ENCODE measurements at regions not wholly inside any gene's neighbourhood (a gene's known extent, or its start where the extent isn't known, plus 50 kb on each side); places are given as distances from the start of the nearest gene placed in this dataset.

DNA sequence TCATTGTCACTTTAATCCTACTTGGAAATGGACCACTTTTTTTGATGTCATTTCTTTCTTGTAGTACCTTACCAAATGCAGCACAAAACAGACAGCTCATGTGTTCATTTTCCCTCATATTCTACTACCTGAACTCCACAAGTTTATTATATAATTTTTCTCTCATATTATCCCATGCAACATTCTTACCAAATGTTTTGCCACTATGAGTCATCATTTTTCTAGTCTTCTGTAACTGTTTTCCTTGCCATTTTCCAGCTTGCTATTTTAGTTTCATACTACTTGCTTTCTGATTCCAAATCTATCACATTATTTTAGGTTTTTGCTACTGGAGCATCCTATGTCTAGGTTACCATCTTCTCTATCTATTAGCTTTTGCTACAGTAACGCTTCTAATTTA lies 332.7 kb downstream of the ZFHX3 start:
- no peak overlapping the region for H3K4me3 ChIP-seq (ENCODE audit: low read depth, low read length)
- TF ChIP-seq, protein P1, sequence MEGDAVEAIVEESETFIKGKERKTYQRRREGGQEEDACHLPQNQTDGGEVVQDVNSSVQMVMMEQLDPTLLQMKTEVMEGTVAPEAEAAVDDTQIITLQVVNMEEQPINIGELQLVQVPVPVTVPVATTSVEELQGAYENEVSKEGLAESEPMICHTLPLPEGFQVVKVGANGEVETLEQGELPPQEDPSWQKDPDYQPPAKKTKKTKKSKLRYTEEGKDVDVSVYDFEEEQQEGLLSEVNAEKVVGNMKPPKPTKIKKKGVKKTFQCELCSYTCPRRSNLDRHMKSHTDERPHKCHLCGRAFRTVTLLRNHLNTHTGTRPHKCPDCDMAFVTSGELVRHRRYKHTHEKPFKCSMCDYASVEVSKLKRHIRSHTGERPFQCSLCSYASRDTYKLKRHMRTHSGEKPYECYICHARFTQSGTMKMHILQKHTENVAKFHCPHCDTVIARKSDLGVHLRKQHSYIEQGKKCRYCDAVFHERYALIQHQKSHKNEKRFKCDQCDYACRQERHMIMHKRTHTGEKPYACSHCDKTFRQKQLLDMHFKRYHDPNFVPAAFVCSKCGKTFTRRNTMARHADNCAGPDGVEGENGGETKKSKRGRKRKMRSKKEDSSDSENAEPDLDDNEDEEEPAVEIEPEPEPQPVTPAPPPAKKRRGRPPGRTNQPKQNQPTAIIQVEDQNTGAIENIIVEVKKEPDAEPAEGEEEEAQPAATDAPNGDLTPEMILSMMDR (IDR thresholded peaks at IDR 0.05; ENCODE audit: insufficient read depth, low read length): no peak
- peak; percentile 53 for DNase-seq (ENCODE audit: low read depth)

DNA sequence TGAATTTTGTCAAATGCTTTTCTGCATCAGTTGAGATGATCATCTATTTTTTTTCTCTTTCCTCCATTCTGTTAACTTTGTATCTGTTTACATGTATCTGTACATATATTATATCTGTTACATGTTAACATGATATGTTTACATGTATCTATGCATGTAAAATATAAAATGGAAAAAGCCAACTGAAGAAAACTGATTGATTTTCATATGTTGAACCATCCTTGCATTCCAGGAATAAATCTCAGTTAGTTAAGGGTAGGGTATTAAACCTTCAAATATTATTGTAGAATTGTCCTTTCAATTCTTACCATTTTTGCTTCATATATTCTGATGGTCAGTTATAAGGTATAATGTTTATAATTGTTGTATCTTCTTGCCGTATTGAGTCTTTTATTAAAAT lies 336.1 kb downstream of the ZFHX3 start:
- no peak for DNase-seq (ENCODE audit: low read depth)
- H3K4me3 ChIP-seq (ENCODE audit: low read depth, low read length): no peak overlapping the region
- TF ChIP-seq, protein P1 (IDR thresholded peaks at IDR 0.05; ENCODE audit: insufficient read depth, low read length): no peak

- TF ChIP-seq, protein P1 (IDR thresholded peaks at IDR 0.05; ENCODE audit: insufficient read depth, low read length): no peak
- H3K4me3 ChIP-seq (ENCODE audit: low read depth, low read length): no peak overlapping the region
- DNase-seq (ENCODE audit: low read depth): no peak
Measured at GRCh38 chr16:72705801-72706200, 342.1 kb downstream of the ZFHX3 start.

DNA sequence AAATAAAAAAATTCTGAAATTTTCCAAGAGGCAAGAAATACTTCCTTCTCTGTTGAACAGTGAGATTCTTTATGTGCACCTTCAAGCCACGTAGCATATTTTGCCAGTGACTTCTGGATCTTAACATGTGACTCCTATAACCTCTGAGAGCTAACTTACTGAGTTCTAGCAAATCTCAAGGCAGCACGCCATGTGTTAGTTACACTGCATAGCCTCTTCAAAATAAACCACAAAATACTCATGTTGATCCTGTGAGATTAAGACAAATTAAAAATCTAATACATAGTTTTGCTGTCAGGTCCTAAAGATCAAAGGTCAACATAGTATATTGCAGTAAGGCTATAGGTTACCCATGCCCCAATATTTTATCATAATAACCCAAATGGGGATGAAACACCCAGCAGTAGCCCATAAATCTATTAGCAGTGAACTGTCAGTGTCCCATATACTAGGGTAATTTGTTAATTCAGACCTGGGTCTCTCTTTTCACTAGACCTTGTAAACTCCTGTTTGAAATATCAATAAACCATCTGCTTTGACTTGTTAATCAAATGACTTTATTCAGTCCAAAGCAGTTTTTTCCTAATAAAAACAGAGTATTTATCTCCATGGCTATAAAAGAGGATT lies 343.1 kb downstream of the ZFHX3 start:
- DNase-seq (ENCODE audit: low read depth): no peak
- TF ChIP-seq, protein P1 (IDR thresholded peaks at IDR 0.05; ENCODE audit: insufficient read depth, low read length): no peak
- no peak overlapping the region for H3K4me3 ChIP-seq (ENCODE audit: low read depth, low read length)

GRCh38 chr16:72689851-72690250 lies 358.1 kb downstream of the ZFHX3 start:
- TF ChIP-seq, protein P1 (IDR thresholded peaks at IDR 0.05; ENCODE audit: insufficient read depth, low read length): peak; percentile 36
- H3K4me3 ChIP-seq (ENCODE audit: low read depth, low read length): no peak overlapping the region
- peak; percentile 60 for DNase-seq (ENCODE audit: low read depth)

DNA sequence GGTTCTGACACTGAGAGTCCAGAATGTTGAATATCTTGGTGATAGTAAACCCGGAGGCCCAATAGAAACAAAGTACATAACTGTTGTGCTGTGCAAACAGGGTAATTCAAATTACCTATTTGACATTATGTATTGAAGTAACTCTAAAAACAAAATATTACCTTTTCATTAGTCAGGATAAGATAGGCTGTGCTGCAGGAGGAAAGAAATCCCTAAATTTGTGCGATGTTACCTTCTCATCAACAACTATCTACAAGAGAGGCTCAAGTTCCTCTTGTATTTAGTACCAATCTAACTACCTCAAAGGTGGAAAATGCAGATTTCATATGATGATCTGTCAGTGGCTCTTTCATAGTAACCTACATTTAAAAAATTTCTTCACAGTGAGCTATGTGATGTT lies 367.2 kb downstream of the ZFHX3 start:
- no peak for DNase-seq (ENCODE audit: low read depth)
- H3K4me3 ChIP-seq (ENCODE audit: low read depth, low read length): no peak overlapping the region
- TF ChIP-seq, protein P1 (IDR thresholded peaks at IDR 0.05; ENCODE audit: insufficient read depth, low read length): no peak

DNA sequence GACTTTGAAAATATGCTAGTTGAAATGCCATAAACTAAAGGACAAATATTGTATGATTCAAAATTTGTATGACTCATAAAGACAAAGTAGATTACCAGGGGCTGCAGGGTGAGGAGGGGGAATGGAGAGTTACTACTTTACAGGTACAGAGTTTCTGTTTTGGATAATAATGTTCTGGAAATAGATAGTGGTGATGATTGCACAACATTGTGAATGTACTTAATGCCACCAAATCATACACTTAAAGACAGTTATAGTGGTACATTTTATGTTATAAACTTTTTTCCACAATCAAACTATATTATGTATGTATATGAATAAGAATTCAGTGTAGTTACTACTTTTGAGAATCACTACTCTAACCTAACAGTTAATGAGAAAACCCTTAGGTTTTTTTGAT lies 368.1 kb downstream of the ZFHX3 start:
- DNase-seq (ENCODE audit: low read depth): no peak
- H3K4me3 ChIP-seq (ENCODE audit: low read depth, low read length): no peak overlapping the region
- TF ChIP-seq, protein P1 (IDR thresholded peaks at IDR 0.05; ENCODE audit: insufficient read depth, low read length): no peak

All from fibroblast of the aortic adventitia (primary cell).